HepG2 (cell line): ENCODE measurements at regions not wholly inside any gene's neighbourhood (a gene's known extent, or its start where the extent isn't known, plus 50 kb on each side); places are given as distances from the start of the nearest gene placed in this dataset.

Source experiments
- ATAC-seq: fragments of 200-7000 bp; cut with Tn5 transposase; 3 replicates; pipeline ENCODE4 v1.9.1; 2020; ENCODE audit warnings: mild to moderate bottlenecking, moderate library complexity
- BruUV-seq: library from RNA; stranded (reverse); fragments of 400-500 nt; replicated peaks from 2 replicates; lab custom pipeline; 2021; lab: Mats Ljungman, UMichigan
- CTCF ChIA-PET: fragments of 300-600 bp; formaldehyde crosslinking; extraction: SDS; loops from one replicate; lab custom pipeline; 2021; ENCODE audit warnings: low total read pairs, inconsistent platforms, low intra/inter-chr PET ratio; lab: Yijun Ruan, JAX
- POLR2A ChIA-PET: fragments of 350-600 bp; sonication (Branson Sonifier 250); formaldehyde crosslinking; loops from one replicate; lab custom pipeline; 2020; ENCODE audit warnings: antibody characterized with exemption, inconsistent platforms; lab: Yijun Ruan, JAX
- DNase-seq: peaks from one replicate; pipeline ENCODE4 v3.0.0-alpha.2; 2015; ENCODE audit warnings: low spot score
- FAIRE-seq: peaks from 3 replicates; lab custom pipeline; 2011; peaks lifted over from hg19 to GRCh38; lab: Jason Lieb, UNC
- H2AFZ ChIP-seq: one replicate; pipeline ENCODE4 v1.6.1; 2011; ENCODE audit warnings: low read length, inconsistent platforms
- H3K27ac ChIP-seq: fragments of 300-600 bp; 3 replicates; pipeline ENCODE4 v1.8.0; 2011; ENCODE audit warnings: mixed run types, mild to moderate bottlenecking, mixed read lengths, low read length, inconsistent platforms; ENCODE audit not compliant: insufficient read depth; ENCODE audit errors: extremely low read length
- H3K27me3 ChIP-seq, 2 experiments: fragments of 200-600 bp in 1 of 2; 2 replicates in 1 of 2; 3 replicates in 1 of 2; pipeline versions ENCODE4 v1.6.0 to v1.8.0; 2011; ENCODE audit warnings: low read length in 2 of 2, mild to moderate bottlenecking in 2 of 2, moderate library complexity in 2 of 2, inconsistent platforms in 1 of 2; ENCODE audit not compliant: insufficient read depth in 2 of 2, control insufficient read depth in 1 of 2
- H3K36me3 ChIP-seq, 2 experiments: fragments of 200-600 bp in 1 of 2; replicated peaks in 1 of 2; 2 replicates in 1 of 2; 3 replicates in 1 of 2; pipeline versions ENCODE4 v1.5.1 to v1.8.0; 2011; ENCODE audit warnings: low read length in 2 of 2, inconsistent platforms in 1 of 2; ENCODE audit not compliant: insufficient read depth in 2 of 2, control insufficient read depth in 1 of 2
- H3K4me1 ChIP-seq: 2 replicates; pipeline ENCODE4 v1.5.1; 2012; ENCODE audit warnings: low read length, inconsistent platforms; ENCODE audit not compliant: insufficient read depth
- H3K4me2 ChIP-seq: 2 replicates; pipeline ENCODE4 v1.6.0; 2011; ENCODE audit warnings: low read depth, low read length, inconsistent platforms
- H3K4me3 ChIP-seq, 3 experiments: fragments of 200-600 bp in 1 of 3; sonication (generic), shearing (Covaris generic) in 1 of 3; replicated peaks in 1 of 3; 2 replicates each; pipeline ENCODE4 v1.5.1; 2011 to 2016; ENCODE audit warnings: low read length in 3 of 3, inconsistent platforms in 2 of 3, low read depth in 2 of 3, mild to moderate bottlenecking in 2 of 3, control low read depth in 1 of 3, mixed read lengths in 1 of 3; ENCODE audit not compliant: insufficient read depth in 1 of 3
- H3K79me2 ChIP-seq: one replicate; pipeline ENCODE4 v1.6.1; 2011; ENCODE audit warnings: low read length, inconsistent platforms; ENCODE audit not compliant: insufficient read depth
- H3K9ac ChIP-seq: 2 replicates; pipeline ENCODE4 v1.6.0; 2011; ENCODE audit warnings: mild to moderate bottlenecking, low read depth, low read length, inconsistent platforms; ENCODE audit not compliant: insufficient read depth
- H3K9me3 ChIP-seq: 2 replicates; pipeline ENCODE4 v1.5.1; 2012; ENCODE audit warnings: mild to moderate bottlenecking, low read length
- H4K20me1 ChIP-seq: 2 replicates; pipeline ENCODE4 v1.6.0; 2011; ENCODE audit warnings: inconsistent platforms, mild to moderate bottlenecking, low read length, moderate library complexity; ENCODE audit not compliant: insufficient read depth
- HMG20B ChIP-seq: conservative IDR thresholded peaks from 2 replicates; pipeline ENCODE4 v1.6.1; 2016; ENCODE audit warnings: missing genetic modification reagents, missing compliant biosample characterization
- NCOA5 ChIP-seq: sonication (generic); formaldehyde crosslinking; IDR thresholded peaks from 2 replicates; pipeline ENCODE4 v1.4.0; 2020; ENCODE audit warnings: missing genetic modification reagents
- PLRG1 ChIP-seq: fragments of 450-650 bp; conservative IDR thresholded peaks from 2 replicates; pipeline ENCODE4 v1.6.1; 2016
- ZBTB20 ChIP-seq: sonication (generic); formaldehyde crosslinking; IDR thresholded peaks from 2 replicates; pipeline ENCODE4 v1.8.1; 2023; ENCODE audit warnings: missing genetic modification reagents, low read depth, mild to moderate bottlenecking, borderline replicate concordance
- ZNF335 ChIP-seq: sonication (generic); formaldehyde crosslinking; IDR thresholded peaks from 2 replicates; pipeline ENCODE4 v1.4.0; 2020; ENCODE audit warnings: missing genetic modification reagents
- ZNF451 ChIP-seq: sonication (generic); formaldehyde crosslinking; IDR thresholded peaks from 2 replicates; pipeline ENCODE4 v1.5.0; 2020; ENCODE audit warnings: mild to moderate bottlenecking, missing genetic modification reagents
- ZNF768 ChIP-seq: sonication (generic); formaldehyde crosslinking; IDR thresholded peaks from 2 replicates; pipeline ENCODE4 v1.4.0; 2020; ENCODE audit warnings: missing genetic modification reagents
- WGBS: methylation state at CpG from one replicate; pipeline ENCODE4 v1.1.6; 2017; ENCODE audit warnings: low lambda C conversion rate; 5-methylcytosine and 5-hydroxymethylcytosine counted together
- in situ Hi-C: cut with HindIII; loops from 2 replicates; pipeline ENCODE4 v1.10.0; 2017; ENCODE audit warnings: low pct_unique_long_range_greater_than_20kb; ENCODE audit not compliant: extremely low pct_ligation_motif_present
- intact Hi-C: fragments of 100-400 bp; cut with micrococcal nuclease; formaldehyde crosslinking; loops from one replicate; pipeline ENCODE4 v1.10.0; 2022; ENCODE audit not compliant: unreplicated experiment
- TF ChIP-seq, protein P1 (sequence below): sonication (generic); formaldehyde crosslinking; IDR thresholded peaks from 2 replicates; pipeline ENCODE4 v1.4.0; 2020; ENCODE audit warnings: missing genetic modification reagents

DNA sequence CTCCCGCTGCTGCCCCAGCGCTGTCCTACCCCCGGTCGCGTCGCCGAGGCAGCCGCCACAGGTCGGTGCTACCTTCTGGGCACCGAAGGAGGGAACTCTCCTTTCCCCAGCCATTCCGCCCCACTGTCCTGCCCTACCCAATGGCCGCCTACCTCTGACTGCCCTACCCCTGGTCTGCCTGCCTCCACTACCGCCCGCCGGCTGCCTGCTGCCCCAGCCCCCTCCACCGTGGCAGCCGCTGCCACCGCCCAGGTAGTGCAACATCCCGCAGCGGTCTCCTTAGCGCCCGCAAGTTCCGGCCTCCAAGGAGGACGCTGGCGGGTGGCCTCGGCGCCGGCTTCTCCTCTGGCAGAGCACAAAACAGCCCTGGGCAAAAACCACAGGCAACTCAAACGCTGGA lies 1303.1 kb downstream of the UQCRFS1 start (continued):
- TF ChIP-seq, protein P1, sequence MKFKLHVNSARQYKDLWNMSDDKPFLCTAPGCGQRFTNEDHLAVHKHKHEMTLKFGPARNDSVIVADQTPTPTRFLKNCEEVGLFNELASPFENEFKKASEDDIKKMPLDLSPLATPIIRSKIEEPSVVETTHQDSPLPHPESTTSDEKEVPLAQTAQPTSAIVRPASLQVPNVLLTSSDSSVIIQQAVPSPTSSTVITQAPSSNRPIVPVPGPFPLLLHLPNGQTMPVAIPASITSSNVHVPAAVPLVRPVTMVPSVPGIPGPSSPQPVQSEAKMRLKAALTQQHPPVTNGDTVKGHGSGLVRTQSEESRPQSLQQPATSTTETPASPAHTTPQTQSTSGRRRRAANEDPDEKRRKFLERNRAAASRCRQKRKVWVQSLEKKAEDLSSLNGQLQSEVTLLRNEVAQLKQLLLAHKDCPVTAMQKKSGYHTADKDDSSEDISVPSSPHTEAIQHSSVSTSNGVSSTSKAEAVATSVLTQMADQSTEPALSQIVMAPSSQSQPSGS, result no peak
- TF ChIP-seq PLRG1 (no peak), ZBTB20 (CRISPR knock-in tag) (no peak), ZNF768 (no peak), HMG20B (CRISPR knock-in tag) (no peak), ZNF335 (CRISPR knock-in tag) (no peak), NCOA5 (CRISPR knock-in tag) (no peak)

- FAIRE-seq (no peak), ATAC-seq (no peak), DNase-seq (no peak)
- POLR2A ChIA-PET, result no interaction called here
- Histone ChIP-seq H3K4me1 (no peaks in the 10 kb centered on the region), H3K9ac (no peak overlapping the region), H2AFZ (no peak overlapping the region), H4K20me1 (no peaks in the 10 kb centered on the region), H3K27ac (no peak overlapping the region), H3K4me2 (no peak overlapping the region), H3K36me3 (no peaks in the 10 kb centered on the region), H3K79me2 (no peaks in the 10 kb centered on the region), H3K9me3 (peaks cover 83% of the 10 kb centered on the region), H3K27me3 (no peaks in the 10 kb centered on the region)
- in situ Hi-C loops (no loop called here), intact Hi-C loops (no loop called here)
- BruUV-seq, result no TSS peak
- CTCF ChIA-PET, result no interaction called here
- 65% methylated on average over 4 of the region's 40 CpGs for WGBS
- no peak for TF ChIP-seq ZNF451 (CRISPR knock-in tag)
- TF ChIP-seq, all 625 proteins: peak for 0
- H3K4me3 ChIP-seq, result no peak overlapping the region
These were observed 1303.6 kb downstream of the UQCRFS1 start for GRCh38 chr19:27909185-27909840.
